ENCODE measurements at regions not wholly inside any gene's neighbourhood (a gene's known extent, or its start where the extent isn't known, plus 50 kb on each side); places are given as distances from the start of the nearest gene placed in this dataset.

GRCh38 chr17:72427761-72428109 lies 306.9 kb downstream of the SOX9 start:
- Histone ChIP-seq H3K9me3 (ENCODE audit: low read depth, low read length) (no peaks in the 10 kb centered on the region), H3K27ac (no peak overlapping the region), H3K9ac (ENCODE audit: insufficient read length) (no peak overlapping the region), H3K4me3 (no peak overlapping the region), H3K36me3 (ENCODE audit: insufficient read depth, low read length) (no peaks in the 10 kb centered on the region)
- TF ChIP-seq FOXP2 (optimal IDR thresholded peaks at IDR 0.05; ENCODE audit: control extremely low read depth, extremely low read length, insufficient read depth) = no peak
- TF ChIP-seq EZH2 (IDR thresholded peaks at IDR 0.05) = no peak
- DNase-seq (ENCODE audit: low read depth, low spot score) = no peak

GRCh38 chr17:72429066-72429638 lies 308.3 kb downstream of the SOX9 start:
- Histone ChIP-seq H3K9me3 (ENCODE audit: low read depth, low read length) (no peaks in the 10 kb centered on the region), H3K27ac (no peak overlapping the region), H3K36me3 (ENCODE audit: insufficient read depth, low read length) (no peaks in the 10 kb centered on the region), H3K4me3 (no peak overlapping the region), H3K9ac (ENCODE audit: insufficient read length) (no peak overlapping the region)
- TF ChIP-seq POLR2AphosphoS5 (IDR thresholded peaks at IDR 0.05; ENCODE audit: borderline replicate concordance, low read depth, low read length) (no peak), FOXP2 (optimal IDR thresholded peaks at IDR 0.05; ENCODE audit: control extremely low read depth, extremely low read length, insufficient read depth) (no peak), EZH2 (IDR thresholded peaks at IDR 0.05) (no peak)
- DNase-seq (ENCODE audit: low read depth, low spot score) = no peak

- no peak for DNase-seq (ENCODE audit: low read depth, low spot score)
- H3K9me3 ChIP-seq (ENCODE audit: low read depth, low read length) = no peaks in the 10 kb centered on the region
- H3K27ac ChIP-seq = no peak overlapping the region
- TF ChIP-seq EZH2 (IDR thresholded peaks at IDR 0.05) = no peak
- no peak for TF ChIP-seq POLR2AphosphoS5 (IDR thresholded peaks at IDR 0.05; ENCODE audit: borderline replicate concordance, low read depth, low read length)
- no peak for TF ChIP-seq FOXP2 (optimal IDR thresholded peaks at IDR 0.05; ENCODE audit: control extremely low read depth, extremely low read length, insufficient read depth)
- H3K4me3 ChIP-seq = no peak overlapping the region
- H3K9ac ChIP-seq (ENCODE audit: insufficient read length) = no peak overlapping the region
- H3K36me3 ChIP-seq (ENCODE audit: insufficient read depth, low read length) = no peaks in the 10 kb centered on the region
Observed at GRCh38 chr17:72430611-72431432, 310.0 kb downstream of the SOX9 start.

- no peak for TF ChIP-seq FOXP2 (optimal IDR thresholded peaks at IDR 0.05; ENCODE audit: control extremely low read depth, extremely low read length, insufficient read depth)
- TF ChIP-seq POLR2AphosphoS5 (IDR thresholded peaks at IDR 0.05; ENCODE audit: borderline replicate concordance, low read depth, low read length) = no peak
- no peaks in the 10 kb centered on the region for H3K9me3 ChIP-seq (ENCODE audit: low read depth, low read length)
- H3K36me3 ChIP-seq (ENCODE audit: insufficient read depth, low read length) = no peaks in the 10 kb centered on the region
- no peak for DNase-seq (ENCODE audit: low read depth, low spot score)
- H3K4me3 ChIP-seq = no peak overlapping the region
- no peak overlapping the region for H3K9ac ChIP-seq (ENCODE audit: insufficient read length)
- H3K27ac ChIP-seq = no peak overlapping the region
Observed at GRCh38 chr17:72432143-72432621, 311.4 kb downstream of the SOX9 start.

GRCh38 chr17:72432881-72433280 lies 312.1 kb downstream of the SOX9 start:
- H3K4me3 ChIP-seq = no peak overlapping the region
- TF ChIP-seq POLR2AphosphoS5 (IDR thresholded peaks at IDR 0.05; ENCODE audit: borderline replicate concordance, low read depth, low read length) (no peak), FOXP2 (optimal IDR thresholded peaks at IDR 0.05; ENCODE audit: control extremely low read depth, extremely low read length, insufficient read depth) (no peak), EZH2 (IDR thresholded peaks at IDR 0.05) (no peak)
- no peaks in the 10 kb centered on the region for H3K9me3 ChIP-seq (ENCODE audit: low read depth, low read length)
- no peak for DNase-seq (ENCODE audit: low read depth, low spot score)
- no peak overlapping the region for H3K27ac ChIP-seq
- no peak overlapping the region for H3K9ac ChIP-seq (ENCODE audit: insufficient read length)
- no peaks in the 10 kb centered on the region for H3K36me3 ChIP-seq (ENCODE audit: insufficient read depth, low read length)

GRCh38 chr17:72433797-72434196 lies 313.0 kb downstream of the SOX9 start:
- Histone ChIP-seq H3K36me3 (ENCODE audit: insufficient read depth, low read length) (no peaks in the 10 kb centered on the region), H3K4me3 (no peak overlapping the region), H3K9me3 (ENCODE audit: low read depth, low read length) (no peaks in the 10 kb centered on the region), H3K9ac (ENCODE audit: insufficient read length) (no peak overlapping the region), H3K27ac (no peak overlapping the region)
- TF ChIP-seq EZH2 (IDR thresholded peaks at IDR 0.05) = no peak
- TF ChIP-seq POLR2AphosphoS5 (IDR thresholded peaks at IDR 0.05; ENCODE audit: borderline replicate concordance, low read depth, low read length) = no peak
- TF ChIP-seq FOXP2 (optimal IDR thresholded peaks at IDR 0.05; ENCODE audit: control extremely low read depth, extremely low read length, insufficient read depth) = no peak
- DNase-seq (ENCODE audit: low read depth, low spot score) = no peak

- H3K9me3 ChIP-seq (ENCODE audit: low read depth, low read length) = no peaks in the 10 kb centered on the region
- no peak for TF ChIP-seq POLR2AphosphoS5 (IDR thresholded peaks at IDR 0.05; ENCODE audit: borderline replicate concordance, low read depth, low read length)
- TF ChIP-seq FOXP2 (optimal IDR thresholded peaks at IDR 0.05; ENCODE audit: control extremely low read depth, extremely low read length, insufficient read depth) = no peak
- no peak for TF ChIP-seq EZH2 (IDR thresholded peaks at IDR 0.05)
- no peak overlapping the region for H3K4me3 ChIP-seq
- no peak overlapping the region for H3K9ac ChIP-seq (ENCODE audit: insufficient read length)
- no peak for DNase-seq (ENCODE audit: low read depth, low spot score)
- no peaks in the 10 kb centered on the region for H3K36me3 ChIP-seq (ENCODE audit: insufficient read depth, low read length)
- no peak overlapping the region for H3K27ac ChIP-seq
Observed at GRCh38 chr17:72434581-72434980, 313.8 kb downstream of the SOX9 start.

- H3K9ac ChIP-seq (ENCODE audit: insufficient read length) = no peak overlapping the region
- H3K36me3 ChIP-seq (ENCODE audit: insufficient read depth, low read length) = no peaks in the 10 kb centered on the region
- no peaks in the 10 kb centered on the region for H3K9me3 ChIP-seq (ENCODE audit: low read depth, low read length)
- DNase-seq (ENCODE audit: low read depth, low spot score) = no peak
- TF ChIP-seq FOXP2 (optimal IDR thresholded peaks at IDR 0.05; ENCODE audit: control extremely low read depth, extremely low read length, insufficient read depth) = no peak
- no peak for TF ChIP-seq POLR2AphosphoS5 (IDR thresholded peaks at IDR 0.05; ENCODE audit: borderline replicate concordance, low read depth, low read length)
- no peak for TF ChIP-seq EZH2 (IDR thresholded peaks at IDR 0.05)
- no peak overlapping the region for H3K4me3 ChIP-seq
- H3K27ac ChIP-seq = no peak overlapping the region
Observed at GRCh38 chr17:72434991-72435618, 314.3 kb downstream of the SOX9 start.

Measured in SK-N-MC (cell line).